Neuron (in vitro differentiated cells): ENCODE measurements at regions not wholly inside any gene's neighbourhood (a gene's known extent, or its start where the extent isn't known, plus 50 kb on each side); places are given as distances from the start of the nearest gene placed in this dataset.
"Not testable (repeated sequence)": the region's sequence is repeated elsewhere in the genome, so short reads cannot be mapped to it uniquely, and the experiment has no call there.

ENCODE experiments used
- H2AFZ ChIP-seq: one replicate; pipeline ENCODE4 v1.6.1; 2013; ENCODE audit warnings: low read depth, mild to moderate bottlenecking, inconsistent platforms, low read length, moderate library complexity
- H3K27me3 ChIP-seq: one replicate; pipeline ENCODE4 v1.6.1; 2013; ENCODE audit warnings: low read length; ENCODE audit not compliant: insufficient read depth
- H3K36me3 ChIP-seq: one replicate; pipeline ENCODE4 v1.6.1; 2013; ENCODE audit warnings: low read length; ENCODE audit not compliant: insufficient read depth
- H3K4me1 ChIP-seq: one replicate; pipeline ENCODE4 v1.6.1; 2013; ENCODE audit warnings: low read length; ENCODE audit not compliant: insufficient read depth
- H3K4me3 ChIP-seq: 2 replicates; pipeline ENCODE4 v1.5.1; 2013; ENCODE audit warnings: mild to moderate bottlenecking, low read length, moderate library complexity
- H3K9me3 ChIP-seq: one replicate; pipeline ENCODE4 v1.6.1; 2013; ENCODE audit warnings: low read length

DNA sequence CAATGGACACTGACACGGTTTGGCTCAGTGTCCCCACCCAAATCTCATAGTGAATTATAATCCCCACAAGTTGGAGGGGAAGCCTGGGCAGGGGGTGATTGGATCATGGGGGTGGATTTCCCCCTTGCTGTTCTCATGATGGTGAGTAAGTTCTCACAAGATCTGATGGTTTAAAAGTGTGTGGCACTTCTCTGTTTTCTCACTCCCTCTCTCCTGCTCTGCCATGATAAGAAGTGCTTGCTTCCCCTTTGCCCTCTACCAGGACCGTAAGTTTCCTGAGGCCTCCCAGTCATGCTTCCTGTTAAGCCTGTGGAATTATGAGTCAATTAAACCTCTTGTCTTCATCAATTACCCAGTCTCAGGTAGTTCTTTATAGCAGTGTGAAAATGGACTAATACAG, 115.8 kb upstream of the KIF2A start:
- Histone ChIP-seq H3K27me3 (no peaks in the 10 kb centered on the region), H3K4me1 (no peaks in the 10 kb centered on the region), H3K4me3 (no peak overlapping the region), H3K36me3 (no peaks in the 10 kb centered on the region), H3K9me3 (no peaks in the 10 kb centered on the region), H2AFZ (no peak overlapping the region)

- no peaks in the 10 kb centered on the region for H3K27me3 ChIP-seq
These were observed 115.1 kb upstream of the KIF2A start for GRCh38 chr5:62190931-62191330.

DNA sequence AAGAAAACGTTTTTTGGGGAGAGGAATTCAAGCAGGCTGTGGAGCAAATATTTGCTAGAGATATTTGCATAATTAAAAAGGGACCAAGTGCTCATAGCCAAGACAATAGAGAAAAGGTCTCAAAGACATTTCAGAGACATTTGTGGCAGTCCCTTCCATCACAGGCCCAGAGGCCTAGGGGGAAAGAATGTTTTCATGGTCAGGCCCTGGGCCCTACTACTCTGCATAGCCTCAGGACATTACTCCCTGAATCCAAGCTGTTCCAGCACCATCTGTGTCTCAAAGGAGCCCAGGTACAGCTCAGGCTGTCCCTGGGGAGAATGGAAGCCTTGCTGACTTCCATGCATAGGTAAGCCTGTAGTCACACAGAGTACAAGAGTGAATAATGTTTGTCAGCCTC, 113.0 kb upstream of the KIF2A start:
- Histone ChIP-seq H3K9me3 (no peaks in the 10 kb centered on the region), H3K27me3 (no peaks in the 10 kb centered on the region), H3K4me1 (no peaks in the 10 kb centered on the region), H3K36me3 (no peaks in the 10 kb centered on the region), H3K4me3 (no peak overlapping the region), H2AFZ (no peak overlapping the region)

More at GRCh38 chr5:62190931-62191330, 115.1 kb upstream of the KIF2A start:
- Histone ChIP-seq H3K4me1 (no peaks in the 10 kb centered on the region), H3K36me3 (no peaks in the 10 kb centered on the region), H2AFZ (no peak overlapping the region), H3K4me3 (no peak overlapping the region), H3K9me3 (no peaks in the 10 kb centered on the region)

DNA sequence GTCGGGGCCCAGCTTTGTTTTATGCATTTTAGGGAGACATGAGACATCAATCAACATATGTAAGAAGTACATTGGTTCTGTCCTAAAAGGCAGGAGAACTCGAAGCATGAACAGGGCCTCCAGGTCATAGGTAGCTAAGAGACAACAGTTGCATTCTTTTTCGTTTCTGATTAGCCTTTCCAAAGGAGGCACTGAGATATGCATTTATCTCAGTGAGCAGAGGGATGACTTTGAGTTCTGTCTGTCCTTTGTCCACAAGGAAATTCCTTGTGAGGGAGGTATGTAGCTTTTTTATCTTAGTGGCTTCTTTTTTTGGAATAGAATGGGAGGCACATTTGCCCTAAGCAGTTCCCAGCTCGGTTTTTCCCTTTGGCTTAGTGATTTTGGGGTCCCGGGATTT, 109.5 kb upstream of the KIF2A start:
- not testable (repeated sequence) for H3K4me1 ChIP-seq, H3K27me3 ChIP-seq, H3K9me3 ChIP-seq, H2AFZ ChIP-seq, H3K4me3 ChIP-seq, H3K36me3 ChIP-seq

DNA sequence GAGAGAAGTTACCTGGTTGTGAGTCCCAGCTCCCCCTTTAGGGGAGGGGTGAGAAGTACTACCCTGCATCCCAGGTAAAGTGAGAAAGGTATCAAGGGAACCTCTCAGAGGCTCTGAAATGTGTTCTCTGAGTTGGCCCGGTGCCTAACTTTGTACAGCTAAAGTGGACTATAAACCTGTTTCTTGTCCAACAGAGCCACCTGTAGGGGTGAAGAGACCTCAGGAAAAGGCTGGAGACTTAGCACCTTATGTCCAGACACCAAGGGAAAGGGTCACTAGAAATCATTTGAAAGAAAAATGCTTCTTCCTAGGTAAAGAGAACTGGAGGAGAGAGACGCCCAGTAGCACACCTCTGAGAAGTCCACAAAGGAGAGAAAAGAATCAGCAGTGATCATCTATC, 108.3 kb upstream of the KIF2A start:
- Histone ChIP-seq H3K36me3 (no peaks in the 10 kb centered on the region), H3K9me3 (no peaks in the 10 kb centered on the region), H3K27me3 (no peaks in the 10 kb centered on the region), H3K4me3 (no peak overlapping the region), H3K4me1 (no peaks in the 10 kb centered on the region), H2AFZ (no peak overlapping the region)

GRCh38 chr5:62198421-62198820, 107.6 kb upstream of the KIF2A start:
- Histone ChIP-seq H3K27me3 (no peaks in the 10 kb centered on the region), H3K36me3 (no peaks in the 10 kb centered on the region), H3K4me1 (no peaks in the 10 kb centered on the region), H3K4me3 (no peak overlapping the region), H2AFZ (no peak overlapping the region), H3K9me3 (no peaks in the 10 kb centered on the region)

- no peak overlapping the region for H2AFZ ChIP-seq
- no peaks in the 10 kb centered on the region for H3K27me3 ChIP-seq
- H3K36me3 ChIP-seq, result no peaks in the 10 kb centered on the region
- no peaks in the 10 kb centered on the region for H3K9me3 ChIP-seq
- H3K4me3 ChIP-seq, result no peak overlapping the region
- no peaks in the 10 kb centered on the region for H3K4me1 ChIP-seq
These were observed 106.0 kb upstream of the KIF2A start for GRCh38 chr5:62199792-62200716.

DNA sequence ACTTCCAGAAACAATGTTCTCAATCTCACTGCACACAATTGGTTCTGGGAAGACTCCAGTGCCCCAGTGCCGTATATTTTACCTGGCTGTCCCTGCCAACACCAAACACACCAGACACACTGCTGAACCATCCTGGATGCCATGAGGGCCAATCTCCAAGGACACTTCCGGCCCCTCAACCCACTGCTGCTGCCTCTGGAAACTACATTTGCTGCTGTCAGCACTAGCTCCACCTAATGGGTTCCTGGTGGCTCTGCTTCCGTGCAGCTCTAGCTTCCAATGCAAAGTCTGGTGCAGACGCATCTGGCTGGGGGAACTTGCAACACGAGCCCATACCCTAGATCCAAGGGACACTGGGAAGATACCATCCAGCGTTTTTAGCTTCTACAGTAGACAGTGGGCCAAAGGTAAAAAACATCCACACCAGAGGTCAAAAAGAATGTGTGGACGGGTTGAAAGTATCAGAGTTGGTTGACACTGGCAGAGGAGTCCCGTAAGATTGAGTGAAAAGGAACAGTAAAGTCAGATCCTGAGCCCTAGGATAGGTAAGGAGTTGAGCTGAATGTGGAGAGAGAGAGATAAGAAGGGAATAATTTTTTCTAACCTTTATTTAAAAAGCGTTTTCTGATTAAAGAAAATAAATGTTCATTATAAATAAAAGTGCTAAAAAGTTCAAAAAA, 99.7 kb upstream of the KIF2A start:
- Histone ChIP-seq H3K36me3 (no peaks in the 10 kb centered on the region), H3K4me1 (no peaks in the 10 kb centered on the region), H2AFZ (no peak overlapping the region), H3K9me3 (no peaks in the 10 kb centered on the region), H3K27me3 (no peaks in the 10 kb centered on the region), H3K4me3 (no peak overlapping the region)

- Histone ChIP-seq H3K4me1 (no peaks in the 10 kb centered on the region), H3K36me3 (no peaks in the 10 kb centered on the region), H3K9me3 (no peaks in the 10 kb centered on the region)
These were observed 97.7 kb upstream of the KIF2A start for GRCh38 chr5:62208218-62208852.

DNA sequence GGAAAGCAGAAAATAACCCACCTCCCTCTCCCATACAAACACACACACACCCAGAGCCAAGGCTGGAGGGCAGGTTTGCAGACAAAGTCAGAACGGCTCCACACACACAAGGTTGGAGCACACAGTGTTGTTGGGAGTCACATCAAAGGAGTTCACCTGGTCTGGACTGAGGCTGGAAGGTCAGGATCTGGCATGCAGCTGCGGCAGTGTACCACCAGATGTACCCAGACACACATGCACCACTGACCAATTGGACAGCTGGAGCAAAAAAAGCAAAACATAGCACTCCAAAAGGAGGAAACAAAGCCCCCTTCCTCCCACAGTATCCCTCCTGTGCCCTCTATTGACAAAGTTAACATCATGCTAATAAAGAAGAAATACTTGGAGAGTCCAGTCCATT, 94.6 kb upstream of the KIF2A start:
- Histone ChIP-seq H3K4me3 (no peak overlapping the region), H3K9me3 (no peaks in the 10 kb centered on the region), H3K4me1 (no peaks in the 10 kb centered on the region), H2AFZ (no peak overlapping the region), H3K27me3 (no peaks in the 10 kb centered on the region), H3K36me3 (no peaks in the 10 kb centered on the region)

More at GRCh38 chr5:62208218-62208852, 97.7 kb upstream of the KIF2A start:
- Histone ChIP-seq H3K4me3 (no peak overlapping the region), H3K27me3 (no peaks in the 10 kb centered on the region), H2AFZ (no peak overlapping the region)

- Histone ChIP-seq H3K9me3 (no peaks in the 10 kb centered on the region), H3K4me3 (no peak overlapping the region), H2AFZ (no peak overlapping the region), H3K36me3 (no peaks in the 10 kb centered on the region), H3K4me1 (no peaks in the 10 kb centered on the region), H3K27me3 (no peaks in the 10 kb centered on the region)
These were observed 93.4 kb upstream of the KIF2A start for GRCh38 chr5:62212648-62213047.

DNA sequence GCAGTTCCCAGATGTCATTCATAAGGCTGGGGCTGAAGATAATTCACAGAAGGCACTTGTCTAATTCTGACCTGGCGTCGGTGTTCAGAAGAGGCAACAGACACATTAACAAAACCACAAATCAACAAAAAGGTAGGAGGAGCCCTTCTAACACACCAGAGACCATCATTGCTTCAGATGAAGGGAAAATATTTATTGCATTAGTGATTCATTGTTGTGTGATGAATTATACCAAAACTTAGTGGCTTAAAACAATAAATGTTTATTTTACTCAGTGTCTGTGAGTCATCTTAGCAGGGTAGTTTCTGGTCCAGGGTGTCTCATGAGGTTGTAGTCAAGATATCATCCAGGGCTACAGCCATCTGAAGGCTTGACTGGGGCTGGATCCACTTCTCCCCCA, 91.3 kb upstream of the KIF2A start:
- Histone ChIP-seq H3K9me3 (no peaks in the 10 kb centered on the region), H2AFZ (no peak overlapping the region), H3K4me1 (no peaks in the 10 kb centered on the region), H3K27me3 (no peaks in the 10 kb centered on the region), H3K4me3 (no peak overlapping the region), H3K36me3 (no peaks in the 10 kb centered on the region)

DNA sequence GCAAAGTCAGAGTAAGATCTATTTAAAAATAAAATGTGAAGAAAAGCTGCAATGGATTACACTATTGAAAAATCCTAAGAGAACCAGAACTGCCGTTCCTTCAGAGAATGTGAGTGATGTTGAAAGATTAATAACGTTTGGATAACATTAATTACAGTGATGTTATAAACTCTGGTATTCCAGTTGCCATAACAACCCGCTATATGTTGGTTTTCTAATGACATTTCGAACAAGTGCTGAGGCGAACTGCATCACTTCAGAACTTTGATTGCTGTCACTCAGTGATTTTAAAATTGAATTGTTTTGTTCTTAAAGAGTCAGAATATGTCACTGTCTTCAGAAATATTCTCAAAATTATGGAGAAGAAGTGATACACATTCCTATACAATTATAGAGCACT, 89.4 kb upstream of the KIF2A start:
- not testable (repeated sequence) for H2AFZ ChIP-seq, H3K27me3 ChIP-seq, H3K36me3 ChIP-seq, H3K9me3 ChIP-seq, H3K4me1 ChIP-seq, H3K4me3 ChIP-seq
